GM19238 (cell line): ENCODE measurements at regions not wholly inside any gene's neighbourhood (a gene's known extent, or its start where the extent isn't known, plus 50 kb on each side); places are given as distances from the start of the nearest gene placed in this dataset.

ENCODE experiments used
- DNase-seq: peaks from one replicate; pipeline ENCODE4 v3.0.0; 2011; ENCODE audit warnings: low spot score; ENCODE audit not compliant: insufficient read length

GRCh38 chr1:195434566-195435203 is 1173.6 kb downstream of the KCNT2 start:
- no peak for DNase-seq

GRCh38 chr1:195430826-195431225 is 1177.4 kb downstream of the KCNT2 start:
- DNase-seq: no peak

- no peak for DNase-seq
Measured at GRCh38 chr1:195428927-195429326, 1179.3 kb downstream of the KCNT2 start.

GRCh38 chr1:195415584-195415983 is 1192.7 kb downstream of the KCNT2 start:
- DNase-seq: no peak

- no peak for DNase-seq
Measured at GRCh38 chr1:195394567-195394966, 1213.7 kb downstream of the KCNT2 start.

GRCh38 chr1:195376190-195376589 is 1232.0 kb downstream of the KCNT2 start:
- DNase-seq: no peak

GRCh38 chr1:195373856-195374255 is 1234.4 kb downstream of the KCNT2 start:
- DNase-seq: no peak

GRCh38 chr1:195345149-195345548 is 1263.1 kb downstream of the KCNT2 start:
- no peak for DNase-seq

GRCh38 chr1:195337646-195338045 is 1270.6 kb downstream of the KCNT2 start:
- no peak for DNase-seq

GRCh38 chr1:195336812-195337211 is 1271.4 kb downstream of the KCNT2 start:
- DNase-seq: no peak

GRCh38 chr1:195335541-195335940 is 1272.7 kb downstream of the KCNT2 start:
- no peak for DNase-seq

GRCh38 chr1:195332102-195332501 is 1276.1 kb downstream of the KCNT2 start:
- no peak for DNase-seq

- no peak for DNase-seq
Measured at GRCh38 chr1:195328681-195329080, 1279.6 kb downstream of the KCNT2 start.

GRCh38 chr1:195328102-195328501 is 1280.1 kb downstream of the KCNT2 start:
- DNase-seq: no peak

GRCh38 chr1:195327361-195327760 is 1280.9 kb downstream of the KCNT2 start:
- no peak for DNase-seq

GRCh38 chr1:195326325-195326724 is 1281.9 kb downstream of the KCNT2 start:
- no peak for DNase-seq

GRCh38 chr1:195325181-195325580 is 1283.1 kb downstream of the KCNT2 start:
- no peak for DNase-seq

GRCh38 chr1:195306281-195306680 is 1302.0 kb downstream of the KCNT2 start:
- no peak for DNase-seq

GRCh38 chr1:195294911-195295310 is 1313.3 kb downstream of the KCNT2 start:
- no peak for DNase-seq

GRCh38 chr1:195278644-195279043 is 1329.6 kb downstream of the KCNT2 start:
- DNase-seq: no peak

- DNase-seq: no peak
Measured at GRCh38 chr1:195275710-195276109, 1332.5 kb downstream of the KCNT2 start.

GRCh38 chr1:195251900-195252299 is 1356.3 kb downstream of the KCNT2 start:
- no peak for DNase-seq

- no peak for DNase-seq
Measured at GRCh38 chr1:195243492-195243891, 1364.7 kb downstream of the KCNT2 start.

GRCh38 chr1:195241066-195241465 is 1367.2 kb downstream of the KCNT2 start:
- no peak for DNase-seq
